ENCODE measurements at regions not wholly inside any gene's neighbourhood (a gene's known extent, or its start where the extent isn't known, plus 50 kb on each side); places are given as distances from the start of the nearest gene placed in this dataset.

GRCh38 chr20:7080472-7080871 lies 313.0 kb downstream of the BMP2 start:
- DNase-seq (ENCODE audit: low read depth), result no peak

DNA sequence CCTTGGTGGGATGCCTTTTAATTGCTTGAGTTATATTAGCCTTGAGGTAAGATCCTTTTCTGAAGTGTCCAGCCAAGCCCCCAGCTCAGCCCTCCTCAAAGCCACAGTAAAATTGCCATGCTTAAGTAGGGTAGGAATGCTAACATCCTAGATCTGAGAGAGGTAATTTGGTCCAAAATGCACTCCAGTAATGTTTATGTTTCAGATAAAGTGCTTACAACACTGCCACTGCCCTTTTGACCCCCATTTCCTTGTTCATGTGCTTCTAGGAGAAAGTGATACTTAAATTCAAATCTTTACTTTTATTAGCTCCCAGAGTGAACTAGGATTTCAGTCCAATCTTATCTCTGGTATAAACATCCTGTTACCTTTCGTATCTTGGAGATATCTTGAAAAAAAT lies 318.0 kb downstream of the BMP2 start:
- DNase-seq (ENCODE audit: low read depth), result no peak

DNA sequence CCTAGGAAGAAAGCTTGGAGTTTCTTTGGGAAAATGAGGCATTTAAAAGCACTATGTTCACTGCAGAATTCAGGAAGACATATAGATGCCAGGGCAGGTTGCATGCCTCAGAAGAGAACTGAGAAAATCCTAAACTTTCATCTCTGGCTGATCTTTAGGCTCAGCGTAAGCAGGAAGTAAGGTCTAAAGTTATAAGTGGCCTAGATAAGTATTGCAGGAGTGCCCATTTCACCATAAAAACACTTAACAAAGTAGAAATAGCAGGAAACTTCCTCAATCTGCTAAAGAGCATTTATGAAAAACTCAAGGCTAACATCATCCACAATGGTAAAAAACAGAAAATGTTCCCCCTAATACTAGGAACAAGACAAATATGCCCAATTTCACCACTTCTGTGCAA lies 320.3 kb downstream of the BMP2 start:
- DNase-seq (ENCODE audit: low read depth), result no peak

- DNase-seq (ENCODE audit: low read depth), result no peak
Observed at GRCh38 chr20:7090001-7090400, 322.5 kb downstream of the BMP2 start.

- DNase-seq (ENCODE audit: low read depth), result no peak
Observed at GRCh38 chr20:7090811-7091210, 323.3 kb downstream of the BMP2 start.

DNA sequence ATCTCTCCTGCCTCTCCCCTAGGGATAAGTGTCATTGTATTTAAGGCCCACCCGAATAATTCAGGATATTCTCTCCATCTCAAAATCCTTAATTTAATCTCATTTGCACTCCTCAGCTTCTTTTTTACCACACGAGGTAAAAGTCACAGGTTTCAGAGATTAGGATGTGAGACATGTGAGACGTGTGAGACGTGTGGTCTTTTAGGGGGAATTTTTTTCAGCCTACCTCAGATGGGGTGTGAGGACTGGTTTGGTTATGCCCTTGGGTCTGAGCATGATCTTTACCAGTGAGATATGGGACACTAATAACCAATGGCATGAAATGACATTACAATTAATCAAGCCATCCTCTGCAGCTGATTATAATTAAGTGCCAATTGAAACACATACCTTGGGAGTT lies 324.2 kb downstream of the BMP2 start:
- no peak for DNase-seq (ENCODE audit: low read depth)

DNA sequence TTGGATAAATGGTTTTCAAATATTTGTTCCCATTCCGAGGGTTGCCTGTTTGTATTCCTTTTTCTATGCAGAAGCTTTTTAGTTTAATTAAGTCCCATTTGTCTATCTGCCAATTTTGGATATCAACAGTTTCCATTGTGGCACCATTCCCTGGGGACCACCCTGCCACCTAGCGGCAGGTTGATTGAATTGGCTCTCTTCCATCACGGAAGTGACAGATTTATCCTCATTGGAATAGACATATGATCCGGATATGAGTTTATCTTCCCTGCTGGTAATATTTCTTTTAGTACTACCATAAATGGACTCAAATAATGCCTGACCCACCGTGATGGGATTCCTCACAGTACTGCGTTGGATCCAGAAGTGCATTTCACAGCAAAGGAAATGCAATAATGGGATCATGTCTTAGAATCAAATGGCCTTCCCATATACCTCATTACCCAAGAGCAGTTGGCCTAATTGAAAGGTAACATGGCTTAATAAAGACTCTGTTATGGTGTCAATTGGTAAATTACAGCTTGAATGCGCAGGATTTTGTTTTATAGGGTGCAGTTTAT lies 327.0 kb downstream of the BMP2 start:
- peak; percentile 11 for DNase-seq (ENCODE audit: low read depth)

DNA sequence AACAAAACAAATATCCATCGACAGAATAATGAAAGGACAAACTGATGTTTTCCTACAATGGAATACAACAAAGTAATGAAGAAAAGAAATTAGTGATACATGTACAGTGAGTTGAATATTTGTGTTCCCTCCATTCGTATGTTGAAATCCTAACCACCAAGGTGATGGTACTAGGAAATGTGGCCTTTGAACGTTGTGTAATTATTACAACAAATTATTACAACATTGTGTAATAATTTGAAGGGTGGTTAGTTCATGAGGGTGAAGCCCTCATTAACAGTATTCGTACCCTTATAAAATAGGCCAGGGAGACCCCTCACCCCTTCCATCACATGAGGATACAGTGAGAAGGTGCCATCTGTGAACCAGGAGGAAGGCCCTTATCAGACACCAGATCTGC lies 339.4 kb downstream of the BMP2 start:
- DNase-seq (ENCODE audit: low read depth), result no peak

GRCh38 chr20:7108929-7109328 lies 341.4 kb downstream of the BMP2 start:
- DNase-seq (ENCODE audit: low read depth), result no peak

GRCh38 chr20:7113577-7114466 lies 346.3 kb downstream of the BMP2 start:
- DNase-seq (ENCODE audit: low read depth), result peak; percentile 1

GRCh38 chr20:7123457-7123856 lies 356.0 kb downstream of the BMP2 start:
- DNase-seq (ENCODE audit: low read depth), result no peak

- no peak for DNase-seq (ENCODE audit: low read depth)
Observed at GRCh38 chr20:7124120-7124519, 356.6 kb downstream of the BMP2 start.

DNA sequence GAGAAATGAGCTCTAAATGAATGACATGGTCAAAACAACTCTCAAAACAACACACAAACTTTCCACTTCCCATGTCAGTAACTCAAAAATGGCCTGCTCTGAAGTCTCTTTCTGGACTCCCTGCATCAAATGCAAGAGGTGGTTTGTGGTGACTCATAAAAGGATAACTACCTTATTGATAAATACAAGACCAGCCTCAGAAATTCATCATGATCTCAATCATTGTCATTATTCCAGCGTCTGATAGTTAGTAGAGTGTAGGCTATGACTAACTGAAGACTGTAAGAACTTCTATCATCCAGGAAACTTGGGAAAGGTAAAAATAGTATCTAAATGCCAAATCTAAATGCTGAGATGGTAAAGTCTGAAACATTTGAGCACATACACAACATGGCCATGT lies 369.4 kb downstream of the BMP2 start:
- no peak for DNase-seq (ENCODE audit: low read depth)

DNA sequence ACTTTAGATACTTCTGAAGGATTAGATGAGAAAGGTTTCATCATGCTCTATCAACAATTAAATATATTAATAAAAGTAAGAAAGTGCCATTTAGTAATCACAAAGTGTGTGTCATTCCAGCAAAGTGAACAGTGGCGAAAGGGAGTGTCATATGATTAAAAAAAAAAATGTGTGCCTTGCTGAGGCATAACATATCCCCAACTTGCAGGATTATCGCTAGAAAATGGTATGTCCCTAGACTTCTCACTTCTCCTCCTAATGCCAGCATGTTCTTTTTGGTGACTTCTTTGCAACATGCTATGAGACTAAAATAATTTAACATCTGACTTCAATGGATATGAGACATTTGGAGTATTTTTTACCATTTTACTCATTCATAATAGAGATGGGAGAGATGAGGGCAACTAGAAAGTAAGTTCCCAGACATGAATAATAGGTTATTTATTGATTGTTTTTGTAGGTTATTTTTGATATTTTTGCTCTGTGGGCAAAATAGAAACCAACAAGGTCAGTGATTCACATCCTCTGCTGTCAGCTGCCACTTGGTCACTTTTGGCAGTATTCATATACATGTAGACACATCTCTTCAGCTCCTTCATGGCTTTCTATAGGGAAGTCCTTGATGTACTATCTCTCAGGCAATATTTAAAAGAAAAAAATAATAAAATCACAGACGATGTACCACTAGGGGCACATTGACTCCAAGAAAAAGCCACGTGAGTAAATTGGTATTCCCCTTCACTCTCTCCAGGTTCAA lies 370.1 kb downstream of the BMP2 start:
- no peak for DNase-seq (ENCODE audit: low read depth)

DNA sequence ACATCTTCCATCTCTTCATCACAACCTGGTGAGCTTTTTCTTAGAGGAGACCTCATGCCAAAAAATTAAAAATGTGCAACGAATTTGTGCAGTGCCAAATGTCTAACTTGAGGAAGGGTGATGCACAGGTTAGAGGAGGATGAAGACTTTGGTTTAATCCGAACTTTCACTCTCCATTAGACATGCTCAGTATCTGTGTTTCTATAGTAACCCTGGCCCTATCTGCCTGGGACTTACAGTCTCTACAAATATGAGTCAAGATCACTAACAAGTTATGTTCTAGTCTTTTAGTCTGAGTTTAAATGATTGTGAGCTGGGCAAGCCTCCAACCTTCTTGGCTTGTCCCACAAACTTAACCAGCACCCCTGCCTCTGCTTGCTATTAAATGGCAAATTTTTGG lies 377.0 kb downstream of the BMP2 start:
- DNase-seq (ENCODE audit: low read depth), result no peak

DNA sequence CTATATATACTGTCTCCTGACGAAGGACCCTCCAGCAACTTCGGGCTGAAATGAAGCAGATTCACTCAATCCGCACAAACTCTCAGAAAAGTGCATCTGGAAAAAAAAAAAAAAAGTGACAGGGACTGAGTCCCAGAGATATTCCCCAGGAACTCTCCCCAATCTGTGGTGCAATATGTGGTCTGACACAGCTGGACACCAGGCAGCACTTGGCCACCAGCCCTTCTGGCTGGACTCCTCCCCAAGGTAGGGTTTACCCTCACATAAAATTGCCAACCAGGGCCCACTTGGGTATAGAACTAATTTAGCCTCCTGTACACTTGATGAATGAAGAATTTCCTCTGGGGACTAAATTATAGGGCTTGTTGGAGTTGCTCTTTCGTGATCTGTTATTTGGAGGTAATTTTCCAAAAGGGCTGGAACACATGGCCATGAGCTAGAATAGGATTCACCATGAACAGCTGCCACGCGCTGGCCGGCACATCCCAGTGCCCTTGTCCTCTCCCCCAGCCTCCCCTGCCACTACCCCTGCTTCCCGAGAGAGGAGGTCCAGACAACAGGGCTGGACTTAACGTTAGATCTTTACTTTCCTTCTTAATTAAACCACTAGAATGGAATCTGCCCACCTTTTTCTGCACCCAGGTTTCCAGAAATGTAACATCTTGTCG lies 379.2 kb downstream of the BMP2 start:
- DNase-seq (ENCODE audit: low read depth), result no peak

DNA sequence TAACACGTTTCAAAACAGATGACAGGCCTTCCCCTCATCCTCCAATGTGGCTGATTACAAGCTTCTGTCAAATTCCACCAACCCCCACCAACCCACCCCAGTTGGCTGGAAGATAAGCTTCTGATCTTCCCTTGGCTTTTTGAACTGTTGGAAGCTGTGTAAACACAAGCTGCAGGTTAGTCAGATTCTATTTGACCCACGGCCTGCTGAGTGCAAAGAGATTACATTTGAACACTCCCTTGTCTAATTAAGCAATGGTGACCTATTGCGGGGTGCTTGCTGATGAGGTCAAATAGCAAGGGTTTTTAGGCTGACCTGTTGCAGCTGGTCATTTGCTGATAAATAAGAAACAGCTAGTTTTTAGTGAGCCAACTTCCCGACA lies 379.7 kb downstream of the BMP2 start:
- no peak for DNase-seq (ENCODE audit: low read depth)

- no peak for DNase-seq (ENCODE audit: low read depth)
Observed at GRCh38 chr20:7151676-7152470, 384.4 kb downstream of the BMP2 start.

GRCh38 chr20:7155282-7155681 lies 387.8 kb downstream of the BMP2 start:
- no peak for DNase-seq (ENCODE audit: low read depth)

- DNase-seq (ENCODE audit: low read depth), result no peak
Observed at GRCh38 chr20:7155794-7156193, 388.3 kb downstream of the BMP2 start.

DNA sequence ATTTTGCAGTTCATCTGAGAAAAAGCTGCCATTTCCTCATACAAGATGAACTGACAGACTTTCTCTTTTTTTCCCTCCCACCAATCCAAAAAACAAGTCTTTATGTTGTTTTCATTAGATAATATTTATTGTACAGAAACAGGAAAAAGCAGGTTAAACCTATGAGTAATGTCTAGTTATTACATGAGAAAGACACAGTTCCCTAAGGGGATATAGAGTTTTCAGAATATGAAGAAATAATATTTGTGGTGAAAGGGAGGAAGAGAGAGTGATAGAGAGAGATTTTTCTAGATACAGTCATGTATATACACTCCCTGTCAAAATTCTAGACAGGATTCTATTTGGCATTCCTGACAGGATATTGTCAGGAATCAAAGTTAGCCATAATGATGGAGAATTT lies 392.4 kb downstream of the BMP2 start:
- no peak for DNase-seq (ENCODE audit: low read depth)

GRCh38 chr20:7161690-7162089 lies 394.2 kb downstream of the BMP2 start:
- no peak for DNase-seq (ENCODE audit: low read depth)
